GM12891 (cell line): ENCODE measurements at regions not wholly inside any gene's neighbourhood (a gene's known extent, or its start where the extent isn't known, plus 50 kb on each side); places are given as distances from the start of the nearest gene placed in this dataset.

Experiments used
- POLR2A ChIP-seq: IDR thresholded peaks from 2 replicates; pipeline ENCODE4 v1.6.1; 2011; ENCODE audit warnings: low read depth, low read length, control low read depth
- SPI1 ChIP-seq: IDR thresholded peaks from 2 replicates; pipeline ENCODE4 v1.6.1; 2011; ENCODE audit warnings: low read depth, low read length, control low read depth

GRCh38 chr7:97541188-97541587 is 190.7 kb upstream of the TAC1 start:
- TF ChIP-seq SPI1 = no peak
- no peak for TF ChIP-seq POLR2A
